Peyer's patch (tissue), 4 donors: ENCODE measurements at regions not wholly inside any gene's neighbourhood (a gene's known extent, or its start where the extent isn't known, plus 50 kb on each side); places are given as distances from the start of the nearest gene placed in this dataset.

Experiments
- POLR2A ChIP-seq, 2 donors: fragments of 450-650 bp; IDR thresholded peaks; one replicate each; pipeline ENCODE4 v1.5.1; 2017; ENCODE audit warnings: antibody characterized with exemption in 2 of 2, mild to moderate bottlenecking in 2 of 2, moderate library complexity in 2 of 2
- TF ChIP-seq, protein P1 (sequence below), 6 experiments: fragments of 450-650 bp in 4 of 6; fragments of 200-600 bp in 2 of 6; sonication (generic) in 1 of 6; IDR thresholded peaks; one replicate each; pipeline ENCODE4 v1.5.1; 2017 to 2019; ENCODE audit warnings: antibody characterized with exemption in 6 of 6, mild to moderate bottlenecking in 3 of 6, moderate library complexity in 1 of 6

DNA sequence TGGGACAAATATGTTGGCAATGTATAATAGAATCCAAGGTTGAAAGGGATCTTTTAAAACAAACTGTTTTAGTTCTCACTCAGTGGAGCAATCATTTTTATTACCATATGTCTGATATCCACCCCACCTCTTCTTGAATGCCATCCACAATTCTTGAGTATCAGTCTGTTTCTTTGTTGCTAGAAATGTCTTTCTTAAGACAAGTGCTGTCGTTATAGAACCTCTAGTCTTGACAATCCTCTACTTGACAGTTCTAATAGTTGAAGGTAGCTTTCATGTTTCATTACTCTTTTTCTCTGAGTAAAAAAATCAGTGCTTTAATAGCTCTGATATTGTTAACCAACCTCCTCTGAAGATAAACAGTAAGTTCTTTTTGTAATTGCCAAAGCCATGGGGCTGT, 737.9 kb downstream of the MECOM start:
- TF ChIP-seq, protein P1, sequence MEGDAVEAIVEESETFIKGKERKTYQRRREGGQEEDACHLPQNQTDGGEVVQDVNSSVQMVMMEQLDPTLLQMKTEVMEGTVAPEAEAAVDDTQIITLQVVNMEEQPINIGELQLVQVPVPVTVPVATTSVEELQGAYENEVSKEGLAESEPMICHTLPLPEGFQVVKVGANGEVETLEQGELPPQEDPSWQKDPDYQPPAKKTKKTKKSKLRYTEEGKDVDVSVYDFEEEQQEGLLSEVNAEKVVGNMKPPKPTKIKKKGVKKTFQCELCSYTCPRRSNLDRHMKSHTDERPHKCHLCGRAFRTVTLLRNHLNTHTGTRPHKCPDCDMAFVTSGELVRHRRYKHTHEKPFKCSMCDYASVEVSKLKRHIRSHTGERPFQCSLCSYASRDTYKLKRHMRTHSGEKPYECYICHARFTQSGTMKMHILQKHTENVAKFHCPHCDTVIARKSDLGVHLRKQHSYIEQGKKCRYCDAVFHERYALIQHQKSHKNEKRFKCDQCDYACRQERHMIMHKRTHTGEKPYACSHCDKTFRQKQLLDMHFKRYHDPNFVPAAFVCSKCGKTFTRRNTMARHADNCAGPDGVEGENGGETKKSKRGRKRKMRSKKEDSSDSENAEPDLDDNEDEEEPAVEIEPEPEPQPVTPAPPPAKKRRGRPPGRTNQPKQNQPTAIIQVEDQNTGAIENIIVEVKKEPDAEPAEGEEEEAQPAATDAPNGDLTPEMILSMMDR (IDR thresholded peaks at IDR 0.05) = no peak
- TF ChIP-seq POLR2A (IDR thresholded peaks at IDR 0.05) = no peak
